Breast epithelium (tissue), 3 donors: ENCODE measurements at regions not wholly inside any gene's neighbourhood (a gene's known extent, or its start where the extent isn't known, plus 50 kb on each side); places are given as distances from the start of the nearest gene placed in this dataset.

Experiments
- CTCF ChIP-seq, 3 donors: fragments of 450-650 bp; IDR thresholded peaks; one replicate each; pipeline ENCODE4 v1.5.1; 2016 to 2017; ENCODE audit warnings: antibody characterized with exemption in 3 of 3, mild to moderate bottlenecking in 3 of 3, moderate library complexity in 3 of 3
- POLR2A ChIP-seq: fragments of 450-650 bp; IDR thresholded peaks from one replicate; pipeline ENCODE4 v1.6.1; 2016; ENCODE audit warnings: antibody characterized with exemption, mild to moderate bottlenecking, moderate library complexity
- POLR2AphosphoS5 ChIP-seq, 3 donors: sonication (generic); formaldehyde crosslinking; IDR thresholded peaks; one replicate each; pipeline ENCODE4 v1.6.1; 2017; ENCODE audit warnings: antibody characterized with exemption in 3 of 3

GRCh38 chr20:52869276-52869675 lies 102.9 kb upstream of the TSHZ2 start:
- TF ChIP-seq POLR2A (no peak), CTCF (IDR thresholded peaks at IDR 0.05) (no peak), POLR2AphosphoS5 (IDR thresholded peaks at IDR 0.05) (no peak)
